HG03196 (cell line): ENCODE measurements at regions not wholly inside any gene's neighbourhood (a gene's known extent, or its start where the extent isn't known, plus 50 kb on each side); places are given as distances from the start of the nearest gene placed in this dataset.

Experiments
- ATAC-seq: cut with Tn5 transposase; IDR thresholded peaks from one replicate; pipeline ENCODE4 v1.9.1; 2021; ENCODE audit not compliant: unreplicated experiment

GRCh38 chr1:181423301-181423918 lies 59.9 kb upstream of the CACNA1E start:
- no peak for ATAC-seq

DNA sequence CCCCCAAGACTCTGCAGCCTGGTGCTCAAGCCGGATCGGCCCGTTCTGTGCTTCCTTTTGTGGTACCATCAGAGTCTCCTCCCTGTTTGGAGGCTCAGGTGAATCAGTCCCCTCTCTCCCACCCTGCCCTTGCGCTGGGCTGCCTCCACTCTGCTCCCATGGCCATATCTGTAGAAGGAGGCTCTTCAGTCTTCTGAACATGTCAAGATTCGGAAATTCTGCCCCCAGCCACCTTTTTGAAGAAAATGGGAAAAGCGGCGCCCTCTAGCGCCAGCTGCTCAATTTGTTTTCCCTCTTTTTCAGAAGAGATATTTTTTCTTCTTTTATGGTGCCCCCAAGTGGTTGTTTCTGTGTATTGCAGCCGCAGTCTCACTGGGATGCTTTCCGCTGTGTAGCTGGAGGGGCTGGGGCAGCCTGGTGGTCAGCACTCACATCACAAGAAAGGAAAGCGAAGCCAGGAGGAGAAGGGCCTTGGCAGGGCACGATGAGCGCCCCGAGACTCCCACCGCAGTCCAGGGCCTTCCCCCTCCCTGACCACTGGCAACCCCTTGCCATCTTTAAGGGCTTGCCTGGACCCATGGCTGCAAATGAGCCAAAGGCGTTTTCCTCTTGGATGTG lies 58.4 kb upstream of the CACNA1E start:
- ATAC-seq, result no peak

DNA sequence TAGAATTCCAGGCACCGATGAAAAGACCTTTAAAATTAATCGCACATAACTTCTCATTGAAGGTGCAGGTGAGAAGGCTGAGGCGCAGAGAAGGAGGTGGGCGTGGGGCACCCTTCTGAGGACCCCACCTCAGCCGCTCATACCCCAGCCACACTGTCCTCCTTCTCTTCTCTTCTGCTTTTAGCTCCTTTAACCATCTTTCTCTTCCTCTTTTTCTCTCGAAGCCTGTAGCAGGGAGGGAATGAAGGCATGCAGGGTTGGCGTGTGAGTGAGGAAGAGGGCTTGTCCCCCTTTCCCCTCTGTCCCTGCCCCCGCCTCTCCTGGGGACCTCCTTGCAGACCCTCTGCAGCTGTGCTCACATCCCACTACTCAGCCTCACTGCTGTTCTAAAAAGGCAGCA lies 57.8 kb upstream of the CACNA1E start:
- no peak for ATAC-seq

DNA sequence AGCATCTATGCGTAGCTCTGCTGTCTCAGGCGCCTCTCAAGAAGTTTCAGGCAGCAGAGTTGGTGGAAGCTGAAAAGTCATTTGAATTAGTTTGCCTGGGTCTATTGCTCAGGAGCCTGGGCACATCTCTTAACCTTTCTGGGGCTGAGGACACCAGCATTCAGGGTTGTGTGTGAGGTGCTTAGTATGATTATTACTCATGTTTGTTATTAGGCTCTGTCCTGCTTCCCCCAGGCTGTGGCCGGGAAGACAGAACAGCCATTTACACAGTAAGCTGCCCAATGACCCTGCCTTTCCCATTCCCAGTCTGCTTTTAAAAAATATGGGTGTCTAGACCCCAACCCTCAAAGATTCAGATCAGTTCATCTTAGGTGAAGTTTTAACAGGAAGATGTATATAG lies 53.9 kb upstream of the CACNA1E start:
- ATAC-seq, result no peak

DNA sequence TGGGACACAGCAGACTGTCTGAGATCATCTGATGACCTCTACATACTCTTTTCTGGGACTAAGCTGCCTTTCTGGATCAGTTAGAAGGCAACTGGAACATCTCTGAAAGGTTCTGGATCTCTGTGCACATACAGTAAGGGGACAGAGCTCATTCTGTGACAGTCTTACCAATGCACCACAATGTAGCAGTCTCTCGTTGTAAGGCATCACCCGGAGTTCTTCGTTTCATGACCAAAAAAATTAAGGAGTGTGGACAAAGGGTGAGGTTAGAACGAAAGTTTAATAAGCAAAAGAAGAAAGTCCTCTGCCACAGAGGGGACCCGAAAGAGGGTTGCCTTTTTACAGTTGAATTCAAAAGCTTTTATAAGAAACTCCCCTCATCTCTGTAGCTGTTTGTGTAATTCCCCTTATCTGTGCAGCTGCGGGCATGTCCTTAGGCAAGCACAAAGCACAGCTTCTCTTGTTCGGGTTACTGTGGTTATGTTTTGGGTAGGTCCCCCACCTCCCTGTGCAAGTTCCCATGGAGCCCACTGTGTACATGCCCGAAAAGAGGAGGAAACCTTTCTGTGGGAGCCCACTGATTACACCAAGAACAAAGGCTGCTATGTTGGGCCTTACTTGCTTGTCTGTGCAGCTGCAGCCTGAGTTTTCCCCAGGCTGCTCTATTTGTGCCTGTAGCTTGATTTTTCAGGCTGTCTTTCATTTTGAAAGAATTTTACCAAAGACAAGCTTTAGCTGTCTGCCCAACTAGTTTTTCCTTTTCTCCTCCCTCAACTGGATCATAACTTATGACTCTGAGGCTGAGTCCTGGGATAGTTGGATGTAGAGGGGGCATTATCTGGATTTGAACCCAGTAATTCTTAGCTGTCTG lies 53.1 kb upstream of the CACNA1E start:
- no peak for ATAC-seq
